Heart left ventricle (tissue), 16 donors: ENCODE measurements at regions not wholly inside any gene's neighbourhood (a gene's known extent, or its start where the extent isn't known, plus 50 kb on each side); places are given as distances from the start of the nearest gene placed in this dataset.

ENCODE experiments used
- ATAC-seq, 4 donors: fragments of 200-7000 bp; cut with Tn5 transposase; one replicate each; pipeline ENCODE4 v1.9.1; 2020 to 2022; ENCODE audit warnings: moderate library complexity in 4 of 4, mild to moderate bottlenecking in 3 of 4, moderate number of reproducible peaks in 1 of 4
- DNase-seq, 5 donors: peaks; one replicate each; pipeline ENCODE4 v3.0.0-alpha.2; 2020
- H3K27ac ChIP-seq, 12 donors: fragments of 200-600 bp; sonication (generic) in 4 of 12; one replicate each; pipeline versions ENCODE4 v1.5.0 to v1.8.0; 2016 to 2022; ENCODE audit warnings: mild to moderate bottlenecking in 2 of 12
- H3K27me3 ChIP-seq, 9 donors: fragments of 200-600 bp; sonication (generic) in 2 of 9; one replicate each; pipeline versions ENCODE4 v1.5.1 to v1.8.0; 2016 to 2022; ENCODE audit warnings: mild to moderate bottlenecking in 3 of 9
- H3K36me3 ChIP-seq, 9 donors: fragments of 200-600 bp; sonication (generic) in 2 of 9; one replicate each; pipeline versions ENCODE4 v1.5.0 to v1.8.0; 2018 to 2022; ENCODE audit warnings: mild to moderate bottlenecking in 2 of 9
- H3K4me1 ChIP-seq, 12 donors: fragments of 200-600 bp; sonication (generic) in 4 of 12; one replicate each; pipeline versions ENCODE4 v1.5.0 to v1.8.0; 2016 to 2022; ENCODE audit warnings: mild to moderate bottlenecking in 3 of 12
- H3K4me3 ChIP-seq, 12 donors: fragments of 200-600 bp; sonication (generic) in 4 of 12; one replicate each; pipeline versions ENCODE4 v1.5.0 to v1.8.0; 2017 to 2022; ENCODE audit warnings: mild to moderate bottlenecking in 9 of 12, moderate library complexity in 4 of 12
- H3K9me3 ChIP-seq, 12 donors: fragments of 200-600 bp; sonication (generic) in 4 of 12; one replicate each; pipeline versions ENCODE4 v1.5.0 to v1.8.0; 2016 to 2022; ENCODE audit warnings: mild to moderate bottlenecking in 1 of 12
- CTCF ChIP-seq, 12 donors: fragments of 200-600 bp; sonication (generic) in 4 of 12; IDR thresholded peaks; one replicate each; pipeline versions ENCODE4 v1.5.0 to v1.8.0; 2018 to 2022; ENCODE audit warnings: antibody characterized with exemption in 12 of 12, mild to moderate bottlenecking in 5 of 12
- POLR2A ChIP-seq, 2 donors: fragments of 450-650 bp; IDR thresholded peaks; one replicate each; pipeline ENCODE4 v1.6.1; 2017; ENCODE audit warnings: antibody characterized with exemption in 2 of 2, mild to moderate bottlenecking in 2 of 2, moderate library complexity in 2 of 2
- WGBS, 4 donors: extraction: QIAGEN DNeasy Blood & Tissue Kit in 2 of 4; methylation state at CpG; one replicate each; pipeline versions ENCODE4 v1.1.5 to v1.1.7; 2013 to 2018; 5-methylcytosine and 5-hydroxymethylcytosine counted together
- intact Hi-C, 10 donors: fragments of 100-400 bp; cut with DNase I; formaldehyde crosslinking; loops; one replicate each; pipeline versions ENCODE4 v1.11.1 to v1.14.2; 2022
- donor health status: ischemic (EF 13 %, LVEDD 7.1; RV severe dilation, severe dysfunction).
- donor health status: healthy with polysubstance abuse.
- donor health status: DM: no; HTN: yes; CAD: no.
- donor health status: DM: no; HTN: no; CAD: no.
- donor health status: ischemic (EF 25% LVEDD 6.9; RV normal size, moderate dysfunction).
- donor health status: ischemic (EF 25% LVEDD 5.7; RV mildly dilated, moderate dysfunction).
- donor health status: healthy.
- donor health status: DM: yes; HTN: yes; CAD: no.
- donor health status: ischemic (EF 35%, LVEDD 5.7; RV mildly dilated, moderate dysfunction).
- donor health status: nonischemic (EF 11% LVEDD 7.7; RV severe dilation, severe dysfunction).
- donor health status: DM: yes; HTN: yes; CAD: no.
- donor health status: PGD.
- donor health status: ischemic (EF 29% LVEDD 5.4; RV normal size, mild dysfunction).
- donor health status: nonischemic (EF 23%, LVEDD 6.1; RV moderate dilation, normal function).

GRCh38 chr3:194941360-194941955, 255.8 kb downstream of the FAM43A start:
- no peaks in the 10 kb centered on the region for H3K9me3 ChIP-seq
- no peak overlapping the region for H3K4me3 ChIP-seq
- no peak for ATAC-seq
- DNase-seq = no peak
- 70 to 82% (median 79%) methylated on average over 7 to 9 of the region's 9 CpGs for WGBS, 4 donors
- no peaks in the 10 kb centered on the region for H3K36me3 ChIP-seq
- TF ChIP-seq POLR2A (IDR thresholded peaks at IDR 0.05) (no peak), CTCF (IDR thresholded peaks at IDR 0.05) (no peak)
- no peaks in the 10 kb centered on the region for H3K27me3 ChIP-seq
- no peak overlapping the region for H3K27ac ChIP-seq
- peaks cover 0 to 22% (median 7%) of the 10 kb centered on the region in 12 donors for H3K4me1 ChIP-seq
- intact Hi-C loops = no loop called here

- H3K4me3 ChIP-seq = no peak overlapping the region
- WGBS, 4 donors = 78 to 87% (median 80%) methylated on average over 9 of the region's 9 CpGs
- H3K27ac ChIP-seq = peak overlapping the region in 1 of 12 donors; percentile 78
- no peaks in the 10 kb centered on the region for H3K27me3 ChIP-seq
- no peaks in the 10 kb centered on the region for H3K36me3 ChIP-seq
- TF ChIP-seq POLR2A (IDR thresholded peaks at IDR 0.05) (no peak), CTCF (IDR thresholded peaks at IDR 0.05) (no peak)
- no peaks in the 10 kb centered on the region for H3K9me3 ChIP-seq
- DNase-seq (no peak), ATAC-seq (no peak)
- H3K4me1 ChIP-seq = peaks cover 0 to 22% (median 7%) of the 10 kb centered on the region in 12 donors
- intact Hi-C loops = no loop called here
Observed at GRCh38 chr3:194941956-194942511, 256.4 kb downstream of the FAM43A start.

GRCh38 chr3:194944526-194944925, 258.8 kb downstream of the FAM43A start:
- 84 to 98% (median 88%) methylated on average over 11 of the region's 11 CpGs for WGBS, 4 donors
- Histone ChIP-seq H3K4me1 (peaks cover 0 to 19% (median 0%) of the 10 kb centered on the region in 12 donors), H3K27me3 (no peaks in the 10 kb centered on the region), H3K27ac (no peak overlapping the region), H3K4me3 (no peak overlapping the region), H3K36me3 (no peaks in the 10 kb centered on the region), H3K9me3 (peaks cover 0 to 12% (median 0%) of the 10 kb centered on the region in 12 donors)
- no peak for ATAC-seq
- no peak for DNase-seq
- no peak for TF ChIP-seq POLR2A (IDR thresholded peaks at IDR 0.05)
- intact Hi-C loops = no loop called here

- peaks cover 0 to 12% (median 0%) of the 10 kb centered on the region in 12 donors for H3K4me1 ChIP-seq
- TF ChIP-seq CTCF (IDR thresholded peaks at IDR 0.05) (no peak), POLR2A (IDR thresholded peaks at IDR 0.05) (no peak)
- no peak overlapping the region for H3K4me3 ChIP-seq
- WGBS, 4 donors = 85 to 90% (median 88%) methylated on average over 13 of the region's 13 CpGs
- H3K27ac ChIP-seq = no peak overlapping the region
- ATAC-seq (no peak), DNase-seq (no peak)
- intact Hi-C loops = no loop called here
- peaks cover 0 to 12% (median 0%) of the 10 kb centered on the region in 12 donors for H3K9me3 ChIP-seq
- no peaks in the 10 kb centered on the region for H3K36me3 ChIP-seq
- no peaks in the 10 kb centered on the region for H3K27me3 ChIP-seq
Observed at GRCh38 chr3:194945508-194945907, 259.8 kb downstream of the FAM43A start.
